Right renal cortex interstitium (tissue), 3 donors: ENCODE measurements at regions not wholly inside any gene's neighbourhood (a gene's known extent, or its start where the extent isn't known, plus 50 kb on each side); places are given as distances from the start of the nearest gene placed in this dataset.
A peak's percentile ranks its signal among the peaks of the same experiment; 100 is the strongest.

ENCODE experiments used
- DNase-seq, 3 donors: peaks; one replicate each; pipeline ENCODE4 v3.0.0-alpha.2; 2013; ENCODE audit warnings: low read depth in 3 of 3, low spot score in 2 of 3

GRCh38 chr14:25800841-25801240 lies 750.9 kb upstream of the STXBP6 start:
- DNase-seq = no peak

DNA sequence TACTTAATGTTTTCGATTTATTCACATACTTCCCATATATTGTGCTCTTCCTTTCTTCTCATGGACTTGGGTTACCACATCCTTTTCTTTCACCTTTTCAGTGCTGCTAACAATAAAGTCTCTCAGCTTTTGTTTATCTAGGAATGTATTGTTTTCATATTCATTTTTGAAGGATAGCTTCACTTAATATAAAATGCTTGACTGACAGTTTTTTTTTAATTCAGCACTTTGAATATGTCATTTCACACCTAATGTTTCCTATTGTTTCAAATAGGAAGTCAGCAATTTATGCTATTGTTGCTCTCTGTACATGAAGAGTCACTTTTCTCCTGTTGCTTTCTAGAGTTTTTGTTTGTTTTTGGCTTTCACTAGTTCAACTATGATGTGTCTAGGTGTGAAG lies 738.3 kb upstream of the STXBP6 start:
- no peak for DNase-seq

DNA sequence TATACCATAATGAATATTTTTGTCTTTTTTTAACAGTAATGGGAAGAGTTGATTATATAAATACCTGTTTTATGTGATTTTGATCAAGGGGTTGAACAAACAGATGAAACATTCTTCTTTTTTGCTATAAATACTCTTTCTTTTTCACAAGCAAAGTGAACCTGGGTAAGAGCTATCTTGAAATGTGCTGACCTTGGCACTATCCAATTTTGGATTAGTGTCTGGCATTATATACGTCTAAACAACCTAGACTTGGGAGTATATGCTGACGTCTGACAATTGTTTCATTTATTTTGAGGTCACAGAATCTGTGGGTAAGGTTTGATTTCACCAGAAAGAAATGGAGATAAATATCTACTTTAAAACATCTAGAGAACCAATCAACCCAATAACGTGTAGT lies 716.0 kb upstream of the STXBP6 start:
- no peak for DNase-seq

DNA sequence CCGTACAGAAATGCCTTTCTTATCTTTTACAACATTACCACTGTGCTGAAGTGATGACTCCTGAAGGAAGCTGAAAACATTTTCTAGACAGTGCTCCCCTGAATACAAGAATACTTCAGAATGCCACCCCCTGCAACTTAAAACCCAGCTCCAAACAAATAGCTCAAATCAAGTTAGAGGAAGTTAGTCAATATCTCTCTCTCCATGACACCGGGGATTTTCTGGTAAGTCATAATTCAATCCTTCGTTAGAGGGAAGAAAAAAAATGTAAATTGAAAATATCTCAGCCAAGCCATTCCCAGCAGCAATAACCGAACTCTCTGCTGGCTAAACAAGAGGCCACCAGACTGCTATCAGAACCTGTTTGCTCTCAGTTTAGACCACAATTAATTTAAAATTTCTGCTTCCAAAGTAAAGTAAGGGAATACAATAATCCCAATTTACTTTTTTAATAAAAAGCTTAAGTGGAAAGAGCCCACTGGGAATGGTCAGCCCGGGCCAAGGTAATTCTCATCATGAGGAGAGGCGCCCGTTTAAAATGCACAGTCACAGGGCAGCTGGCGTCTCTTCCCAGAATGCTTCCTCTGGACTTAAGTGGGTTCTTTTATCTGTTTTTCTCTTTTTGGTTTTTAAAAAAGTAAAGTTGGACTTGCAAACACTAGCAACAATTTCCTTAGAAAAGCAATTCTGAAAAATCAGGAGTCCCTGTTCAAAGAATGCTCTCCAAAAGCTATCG lies 710.1 kb upstream of the STXBP6 start:
- no peak for DNase-seq

GRCh38 chr14:25759256-25759655 lies 709.3 kb upstream of the STXBP6 start:
- DNase-seq = peak in 2 of 3 donors; percentile 13 to 43

GRCh38 chr14:25757364-25757763 lies 707.4 kb upstream of the STXBP6 start:
- DNase-seq = no peak

DNA sequence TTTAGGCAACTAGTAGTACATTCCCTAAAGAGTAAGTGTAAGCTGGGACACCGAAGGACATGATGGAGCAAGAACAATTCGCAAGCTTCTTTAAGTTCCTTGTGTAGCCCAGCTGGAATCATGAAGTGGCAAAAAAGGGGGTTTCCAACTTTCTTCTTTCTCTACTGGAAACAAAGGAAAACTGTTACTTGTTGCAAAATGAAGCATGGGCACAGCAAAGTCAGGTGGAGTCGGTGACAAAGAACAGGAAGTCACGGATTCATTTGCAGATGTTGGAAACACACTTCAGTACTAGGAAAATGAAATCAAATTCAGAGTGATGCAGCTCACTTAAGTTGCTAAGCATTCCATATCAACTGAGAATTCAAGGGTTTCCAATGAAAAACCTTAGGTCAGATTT lies 706.9 kb upstream of the STXBP6 start:
- no peak for DNase-seq

- no peak for DNase-seq
Observed at GRCh38 chr14:25753130-25753529, 703.2 kb upstream of the STXBP6 start.

DNA sequence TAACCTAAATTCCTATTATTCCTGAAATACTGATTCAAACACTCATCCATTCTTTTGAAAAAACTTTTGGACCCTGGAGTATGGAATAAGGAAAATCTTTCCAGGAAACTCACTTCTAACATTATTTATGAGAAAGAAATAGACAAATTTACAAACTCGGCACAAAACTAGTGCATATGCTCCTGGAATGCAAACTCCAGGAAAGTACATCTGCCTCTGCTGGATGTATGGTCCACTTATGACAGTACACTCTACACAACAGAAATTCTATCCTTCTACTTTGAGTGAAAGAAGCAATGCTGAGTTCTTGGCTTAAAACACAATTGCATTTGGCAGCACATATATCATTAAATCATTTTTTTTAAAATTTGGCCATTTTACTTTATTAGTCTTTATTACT lies 700.5 kb upstream of the STXBP6 start:
- no peak for DNase-seq
